Progenitor cell of endocrine pancreas (in vitro differentiated cells): ENCODE measurements at regions not wholly inside any gene's neighbourhood (a gene's known extent, or its start where the extent isn't known, plus 50 kb on each side); places are given as distances from the start of the nearest gene placed in this dataset.
"Not testable (repeated sequence)": the region's sequence is repeated elsewhere in the genome, so short reads cannot be mapped to it uniquely, and the experiment has no call there.

Source experiments
- DNase-seq: peaks from one replicate; pipeline ENCODE4 v3.0.0; 2021; ENCODE audit warnings: low spot score; ENCODE audit not compliant: unreplicated experiment
- H3K27ac Mint-ChIP-seq: 2 replicates; pipeline ENCODE4 v1.8.0; 2021; ENCODE audit warnings: mild to moderate bottlenecking, moderate library complexity, mixed read lengths
- H3K27me3 Mint-ChIP-seq: 2 replicates; pipeline ENCODE4 v1.8.0; 2021; ENCODE audit warnings: mixed read lengths
- H3K36me3 Mint-ChIP-seq: 2 replicates; pipeline ENCODE4 v1.8.0; 2022; ENCODE audit warnings: mixed read lengths; ENCODE audit not compliant: insufficient read depth
- H3K4me1 Mint-ChIP-seq: 2 replicates; pipeline ENCODE4 v1.8.0; 2021; ENCODE audit warnings: low read depth, mixed read lengths
- H3K4me3 Mint-ChIP-seq: 2 replicates; pipeline ENCODE4 v1.8.0; 2021; ENCODE audit warnings: low read depth, mild to moderate bottlenecking, moderate library complexity, mixed read lengths
- H3K9me3 Mint-ChIP-seq: 2 replicates; pipeline ENCODE4 v1.8.0; 2021; ENCODE audit warnings: low read depth, mixed read lengths
- TF ChIP-seq, protein P1 (sequence below): fragments of 200-600 bp; sonication (generic); IDR thresholded peaks from one replicate; pipeline ENCODE4 v1.5.0; 2021; ENCODE audit warnings: antibody characterized with exemption, mild to moderate bottlenecking; ENCODE audit not compliant: unreplicated experiment

DNA sequence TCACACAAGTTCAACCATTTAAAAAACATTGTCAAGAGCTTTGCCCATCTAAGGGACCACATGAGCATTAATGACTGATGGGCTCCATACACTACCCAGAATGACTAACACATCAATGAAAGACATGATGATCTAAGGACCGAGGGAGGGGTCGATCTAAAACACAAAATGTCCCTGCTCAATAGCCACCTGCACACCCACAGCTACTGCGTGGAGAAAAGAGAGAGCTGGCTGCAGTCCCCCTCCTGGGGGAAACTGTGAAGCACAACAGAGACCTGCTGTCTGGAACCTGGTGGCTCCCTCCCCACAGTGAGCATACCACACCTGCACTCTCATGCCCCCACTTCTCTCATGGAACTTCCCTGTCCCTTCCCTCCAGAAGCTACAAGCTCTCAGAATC, 130.1 kb upstream of the ERG start:
- TF ChIP-seq, protein P1, sequence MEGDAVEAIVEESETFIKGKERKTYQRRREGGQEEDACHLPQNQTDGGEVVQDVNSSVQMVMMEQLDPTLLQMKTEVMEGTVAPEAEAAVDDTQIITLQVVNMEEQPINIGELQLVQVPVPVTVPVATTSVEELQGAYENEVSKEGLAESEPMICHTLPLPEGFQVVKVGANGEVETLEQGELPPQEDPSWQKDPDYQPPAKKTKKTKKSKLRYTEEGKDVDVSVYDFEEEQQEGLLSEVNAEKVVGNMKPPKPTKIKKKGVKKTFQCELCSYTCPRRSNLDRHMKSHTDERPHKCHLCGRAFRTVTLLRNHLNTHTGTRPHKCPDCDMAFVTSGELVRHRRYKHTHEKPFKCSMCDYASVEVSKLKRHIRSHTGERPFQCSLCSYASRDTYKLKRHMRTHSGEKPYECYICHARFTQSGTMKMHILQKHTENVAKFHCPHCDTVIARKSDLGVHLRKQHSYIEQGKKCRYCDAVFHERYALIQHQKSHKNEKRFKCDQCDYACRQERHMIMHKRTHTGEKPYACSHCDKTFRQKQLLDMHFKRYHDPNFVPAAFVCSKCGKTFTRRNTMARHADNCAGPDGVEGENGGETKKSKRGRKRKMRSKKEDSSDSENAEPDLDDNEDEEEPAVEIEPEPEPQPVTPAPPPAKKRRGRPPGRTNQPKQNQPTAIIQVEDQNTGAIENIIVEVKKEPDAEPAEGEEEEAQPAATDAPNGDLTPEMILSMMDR: peak; percentile 13
- no peak overlapping the region for H3K4me3 Mint-ChIP-seq
- no peaks in the 10 kb centered on the region for H3K36me3 Mint-ChIP-seq
- H3K9me3 Mint-ChIP-seq: peaks cover 10% of the 10 kb centered on the region
- no peaks in the 10 kb centered on the region for H3K4me1 Mint-ChIP-seq
- no peak overlapping the region for H3K27ac Mint-ChIP-seq
- DNase-seq: no peak
- H3K27me3 Mint-ChIP-seq: no peaks in the 10 kb centered on the region

DNA sequence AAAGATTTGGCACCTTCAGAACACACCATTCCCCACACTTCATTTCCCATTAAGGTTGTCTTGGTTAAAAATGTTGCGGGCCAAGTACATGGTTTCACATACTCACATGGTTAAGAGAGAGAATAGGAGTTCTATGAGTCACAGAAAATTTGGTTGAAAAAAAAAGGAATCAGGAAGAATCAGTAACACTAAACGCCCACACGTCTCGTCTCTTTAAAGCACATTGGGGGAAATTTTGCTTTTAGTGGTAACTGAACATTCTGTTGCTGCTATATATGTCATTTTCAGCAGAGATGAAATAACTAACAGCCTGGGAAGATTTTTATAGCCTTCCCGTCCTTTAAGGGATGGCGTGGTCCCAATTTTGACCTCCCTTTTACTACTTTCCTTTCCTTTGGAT, 132.9 kb upstream of the ERG start:
- H3K4me3 Mint-ChIP-seq: no peak overlapping the region

DNA sequence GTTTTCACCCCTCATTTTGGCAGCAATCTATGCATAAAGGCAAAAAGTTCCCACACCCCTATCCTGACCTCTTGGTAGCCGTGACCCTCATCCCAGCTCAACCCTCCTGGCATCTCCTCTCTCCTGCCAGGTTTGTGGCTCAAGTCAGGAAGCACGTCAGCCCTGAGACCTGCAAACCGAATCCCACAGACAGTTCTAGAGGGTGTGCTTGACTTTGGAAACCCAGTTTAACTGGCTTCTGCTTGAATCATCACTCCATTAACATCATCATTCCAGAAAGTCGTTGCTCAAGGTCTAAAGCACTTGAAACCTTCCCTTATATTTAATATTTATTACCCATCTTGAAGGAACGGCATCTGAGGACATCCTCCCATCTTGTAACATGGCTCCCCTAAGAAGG, 133.4 kb upstream of the ERG start:
- Mint-ChIP-seq H3K27me3 (no peaks in the 10 kb centered on the region), H3K9me3 (peaks cover 10% of the 10 kb centered on the region), H3K4me1 (no peaks in the 10 kb centered on the region), H3K27ac (no peak overlapping the region), H3K36me3 (no peaks in the 10 kb centered on the region), H3K4me3 (no peak overlapping the region)
- no peak for DNase-seq
- TF ChIP-seq, protein P1: no peak

More for the DNA sequence above, 132.9 kb upstream of the ERG start:
- H3K9me3 Mint-ChIP-seq: peaks cover 10% of the 10 kb centered on the region
- H3K27me3 Mint-ChIP-seq: no peaks in the 10 kb centered on the region
- no peaks in the 10 kb centered on the region for H3K4me1 Mint-ChIP-seq
- no peaks in the 10 kb centered on the region for H3K36me3 Mint-ChIP-seq
- TF ChIP-seq, protein P1: no peak
- H3K27ac Mint-ChIP-seq: no peak overlapping the region
- no peak for DNase-seq

DNA sequence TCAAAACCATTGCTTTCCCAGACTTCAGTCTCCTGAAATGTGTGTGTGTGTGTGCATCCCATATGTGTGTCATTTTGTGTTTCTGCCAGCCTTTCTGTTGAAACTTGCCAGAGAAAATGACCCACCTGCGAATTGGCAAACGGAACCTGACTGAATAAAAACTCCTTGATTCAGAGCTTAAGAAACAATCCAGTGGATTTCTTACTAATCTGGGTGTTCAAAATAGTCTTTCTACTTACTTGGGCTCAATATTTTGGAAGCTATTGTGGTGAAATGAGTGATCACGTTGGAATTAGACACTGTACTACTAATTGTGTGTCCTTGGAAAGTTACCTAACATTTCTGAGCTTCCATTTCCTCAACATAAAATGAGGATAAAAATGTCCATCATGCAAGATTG, 138.9 kb upstream of the ERG start:
- Mint-ChIP-seq H3K9me3 (peaks cover 3% of the 10 kb centered on the region), H3K4me1 (no peaks in the 10 kb centered on the region)

DNA sequence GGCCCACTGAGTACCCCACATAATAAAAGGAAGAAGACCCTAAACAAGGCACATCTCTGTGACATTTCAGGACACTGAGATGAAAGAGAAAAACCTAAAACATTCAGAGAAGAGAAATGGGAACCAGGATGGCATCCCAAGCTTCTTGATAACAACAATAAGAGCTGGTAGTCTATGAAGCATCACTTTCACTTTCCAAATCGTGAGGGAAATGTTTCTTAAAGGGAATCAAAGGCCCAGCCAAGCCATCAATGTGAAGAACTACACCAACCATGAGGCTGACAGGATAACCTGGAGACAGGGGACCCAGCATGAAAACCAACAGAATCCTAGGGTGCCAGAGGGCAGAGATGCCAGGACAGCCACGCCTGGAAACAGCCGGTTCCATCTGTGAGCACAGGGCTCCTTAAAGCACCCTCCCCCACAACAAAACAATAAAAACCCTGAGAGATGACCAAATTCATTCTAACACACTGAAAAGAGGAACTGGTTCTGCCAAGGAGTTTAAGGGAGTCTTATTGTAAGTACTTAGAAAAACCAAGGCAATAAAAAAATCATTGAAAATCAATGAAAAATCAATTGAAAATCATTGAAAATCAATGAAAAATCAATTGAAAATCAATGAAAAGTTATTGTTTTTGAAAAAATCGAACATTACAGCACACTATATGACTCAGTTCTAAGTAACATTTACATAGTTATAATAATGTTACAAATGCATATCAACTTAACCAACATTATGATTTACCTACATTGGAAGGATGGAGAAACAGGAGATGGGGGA, 141.5 kb upstream of the ERG start:
- peaks cover 3% of the 10 kb centered on the region for H3K9me3 Mint-ChIP-seq
- H3K4me3 Mint-ChIP-seq: no peak overlapping the region
- no peak for DNase-seq
- TF ChIP-seq, protein P1: no peak
- H3K27ac Mint-ChIP-seq: no peak overlapping the region
- H3K36me3 Mint-ChIP-seq: no peaks in the 10 kb centered on the region
- peaks cover 24% of the 10 kb centered on the region for H3K27me3 Mint-ChIP-seq
- H3K4me1 Mint-ChIP-seq: no peaks in the 10 kb centered on the region

More for the DNA sequence above, 138.9 kb upstream of the ERG start:
- Mint-ChIP-seq H3K4me3 (no peak overlapping the region), H3K36me3 (no peaks in the 10 kb centered on the region), H3K27me3 (peaks cover 22% of the 10 kb centered on the region), H3K27ac (no peak overlapping the region)
- no peak for DNase-seq
- TF ChIP-seq, protein P1: no peak

DNA sequence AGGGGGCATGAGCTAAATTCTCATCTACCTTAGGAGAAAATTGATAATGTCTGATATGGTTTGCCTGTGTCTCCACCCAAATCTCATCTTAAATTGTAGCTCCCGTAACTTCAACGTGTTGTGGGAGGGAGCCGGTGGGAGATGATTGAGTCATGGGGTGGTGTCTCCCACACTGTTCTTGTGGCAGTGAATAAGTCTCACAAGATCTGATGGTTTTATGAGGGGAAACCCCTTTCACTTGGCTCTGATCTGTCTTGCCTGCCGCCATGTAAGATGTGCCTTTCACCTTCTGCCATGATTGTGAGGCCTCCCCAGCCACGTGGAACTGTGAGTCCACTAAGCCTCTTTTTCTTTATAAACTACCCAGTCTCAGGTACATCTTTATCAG, 142.1 kb upstream of the ERG start:
- not testable (repeated sequence) for DNase-seq, H3K4me3 Mint-ChIP-seq, H3K9me3 Mint-ChIP-seq, H3K36me3 Mint-ChIP-seq, H3K4me1 Mint-ChIP-seq, H3K27ac Mint-ChIP-seq
- peaks cover 25% of the 10 kb centered on the region for H3K27me3 Mint-ChIP-seq
